Astrocyte of the cerebellum (primary cell): ENCODE measurements at regions not wholly inside any gene's neighbourhood (a gene's known extent, or its start where the extent isn't known, plus 50 kb on each side); places are given as distances from the start of the nearest gene placed in this dataset.

ENCODE experiments used
- DNase-seq: peaks from one replicate; pipeline ENCODE4 v3.0.0-alpha.2; 2011; ENCODE audit warnings: low read depth
- H3K4me3 ChIP-seq: 2 replicates; pipeline ENCODE4 v1.5.1; 2011; ENCODE audit warnings: mild to moderate bottlenecking, low read depth, low read length, moderate library complexity
- in situ Hi-C: cut with HindIII; loops from 2 replicates; pipeline ENCODE4 v1.10.0; 2017; ENCODE audit warnings: low sequenced_read_pairs
- TF ChIP-seq, protein P1 (sequence below): IDR thresholded peaks from 2 replicates; pipeline ENCODE4 v1.5.1; 2012; ENCODE audit warnings: low read length, low read depth, moderate library complexity, mild to moderate bottlenecking; ENCODE audit errors: missing control alignments

DNA sequence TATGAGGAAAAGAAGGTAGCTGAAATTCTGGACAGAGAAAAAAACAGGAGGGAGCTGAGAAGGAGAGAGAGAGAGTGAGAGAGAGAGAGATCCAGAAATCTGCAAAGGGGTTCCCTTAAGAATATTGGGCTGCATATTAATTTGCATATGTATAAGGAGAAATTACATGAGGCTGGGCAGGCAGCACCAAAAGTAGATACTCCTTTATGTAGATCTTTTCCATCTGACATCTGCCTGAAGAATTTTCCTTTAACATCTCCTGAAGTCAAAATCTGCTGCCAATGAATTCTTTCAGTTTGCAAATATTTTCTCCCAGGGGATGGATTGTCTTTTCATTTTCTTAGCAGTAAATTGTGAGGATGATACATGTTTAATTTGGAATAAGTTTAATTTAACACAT is 1365.3 kb downstream of the GATA3 start:
- in situ Hi-C loops, result no loop called here
- no peak overlapping the region for H3K4me3 ChIP-seq
- TF ChIP-seq, protein P1, sequence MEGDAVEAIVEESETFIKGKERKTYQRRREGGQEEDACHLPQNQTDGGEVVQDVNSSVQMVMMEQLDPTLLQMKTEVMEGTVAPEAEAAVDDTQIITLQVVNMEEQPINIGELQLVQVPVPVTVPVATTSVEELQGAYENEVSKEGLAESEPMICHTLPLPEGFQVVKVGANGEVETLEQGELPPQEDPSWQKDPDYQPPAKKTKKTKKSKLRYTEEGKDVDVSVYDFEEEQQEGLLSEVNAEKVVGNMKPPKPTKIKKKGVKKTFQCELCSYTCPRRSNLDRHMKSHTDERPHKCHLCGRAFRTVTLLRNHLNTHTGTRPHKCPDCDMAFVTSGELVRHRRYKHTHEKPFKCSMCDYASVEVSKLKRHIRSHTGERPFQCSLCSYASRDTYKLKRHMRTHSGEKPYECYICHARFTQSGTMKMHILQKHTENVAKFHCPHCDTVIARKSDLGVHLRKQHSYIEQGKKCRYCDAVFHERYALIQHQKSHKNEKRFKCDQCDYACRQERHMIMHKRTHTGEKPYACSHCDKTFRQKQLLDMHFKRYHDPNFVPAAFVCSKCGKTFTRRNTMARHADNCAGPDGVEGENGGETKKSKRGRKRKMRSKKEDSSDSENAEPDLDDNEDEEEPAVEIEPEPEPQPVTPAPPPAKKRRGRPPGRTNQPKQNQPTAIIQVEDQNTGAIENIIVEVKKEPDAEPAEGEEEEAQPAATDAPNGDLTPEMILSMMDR, result no peak
- no peak for DNase-seq

DNA sequence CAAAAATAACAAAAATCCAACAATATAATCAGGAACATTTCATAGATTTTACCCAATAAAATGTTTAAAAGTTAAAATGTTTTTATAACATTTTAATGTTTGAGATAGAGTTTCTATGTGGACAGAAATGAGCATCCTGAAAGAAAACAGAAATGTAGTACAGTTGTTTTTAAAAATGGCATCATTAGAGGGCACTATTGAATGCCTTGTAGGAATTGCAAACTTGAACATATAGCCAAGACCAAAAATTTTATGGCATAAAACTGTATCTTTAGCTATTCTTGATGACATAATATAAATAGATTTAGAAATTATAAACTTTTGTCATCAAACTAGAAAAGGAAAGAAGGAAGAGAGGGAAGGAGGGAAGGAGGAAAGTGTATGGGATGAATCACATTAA is 1372.7 kb downstream of the GATA3 start:
- in situ Hi-C loops, result no loop called here
- H3K4me3 ChIP-seq, result no peak overlapping the region
- TF ChIP-seq, protein P1, result no peak
- no peak for DNase-seq

DNA sequence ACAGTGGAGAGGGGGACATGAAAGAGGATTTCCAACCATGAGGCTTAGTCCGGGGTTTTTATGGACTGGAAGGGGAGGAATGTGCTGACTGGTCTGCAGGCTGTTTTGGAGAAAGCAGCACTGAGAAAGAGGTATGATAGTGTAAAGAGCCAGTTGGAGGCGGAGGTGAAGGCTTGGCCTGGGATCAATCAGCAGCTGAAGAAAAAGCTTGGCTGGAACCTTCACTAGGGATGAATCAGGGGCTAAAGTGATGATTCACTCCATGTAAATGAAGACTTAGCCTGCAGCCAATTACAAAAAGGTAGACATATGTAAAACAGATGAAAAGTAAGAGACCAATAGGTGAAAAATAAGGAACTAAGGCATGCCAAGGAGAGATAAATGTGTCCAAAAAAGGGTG is 1382.6 kb downstream of the GATA3 start:
- peak; percentile 20 for DNase-seq
- H3K4me3 ChIP-seq, result no peak overlapping the region
- TF ChIP-seq, protein P1, result no peak
- in situ Hi-C loops, result no loop called here

DNA sequence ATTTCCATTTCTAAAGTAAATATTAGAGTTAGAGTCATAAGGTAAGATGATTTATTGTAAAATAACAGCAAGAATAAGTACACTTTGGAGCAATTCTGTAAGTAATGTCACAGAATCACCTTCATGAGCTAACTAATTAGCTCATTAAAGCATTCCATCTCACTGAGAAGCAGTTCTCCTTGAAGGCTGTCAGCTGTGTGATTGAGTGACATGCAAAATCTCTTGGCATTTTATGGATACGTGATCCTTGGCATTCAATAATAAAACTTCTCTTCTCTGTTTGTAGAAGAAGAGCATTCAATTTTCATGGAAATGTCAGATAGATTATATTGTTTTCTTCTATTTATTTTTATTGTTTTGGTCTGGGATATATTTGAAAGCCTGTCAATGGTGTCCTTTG is 1389.3 kb downstream of the GATA3 start:
- no peak for DNase-seq
- in situ Hi-C loops, result no loop called here

DNA sequence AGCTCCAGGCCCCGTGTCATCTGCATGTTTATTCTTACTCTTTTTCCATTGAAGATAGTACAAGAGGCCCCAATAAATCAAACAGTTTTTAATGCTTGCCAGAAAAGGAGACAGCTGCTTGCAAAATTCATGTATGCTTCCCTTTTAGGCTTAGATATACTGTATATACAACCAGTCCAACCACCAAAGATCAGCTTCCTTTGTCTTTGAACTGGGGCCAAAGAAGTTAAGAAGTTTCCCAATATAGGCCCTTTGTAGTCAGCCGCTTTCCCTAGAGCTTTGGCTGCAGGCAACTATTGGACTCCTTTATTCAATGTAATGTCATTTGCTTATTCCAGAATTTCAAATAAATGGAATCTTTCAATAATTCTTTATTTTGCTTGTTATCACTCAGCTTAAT is 1395.0 kb downstream of the GATA3 start:
- in situ Hi-C loops, result no loop called here
- DNase-seq, result no peak
- TF ChIP-seq, protein P1, result no peak
- H3K4me3 ChIP-seq, result no peak overlapping the region

More for the DNA sequence above, 1389.3 kb downstream of the GATA3 start:
- TF ChIP-seq, protein P1, result no peak
- no peak overlapping the region for H3K4me3 ChIP-seq

DNA sequence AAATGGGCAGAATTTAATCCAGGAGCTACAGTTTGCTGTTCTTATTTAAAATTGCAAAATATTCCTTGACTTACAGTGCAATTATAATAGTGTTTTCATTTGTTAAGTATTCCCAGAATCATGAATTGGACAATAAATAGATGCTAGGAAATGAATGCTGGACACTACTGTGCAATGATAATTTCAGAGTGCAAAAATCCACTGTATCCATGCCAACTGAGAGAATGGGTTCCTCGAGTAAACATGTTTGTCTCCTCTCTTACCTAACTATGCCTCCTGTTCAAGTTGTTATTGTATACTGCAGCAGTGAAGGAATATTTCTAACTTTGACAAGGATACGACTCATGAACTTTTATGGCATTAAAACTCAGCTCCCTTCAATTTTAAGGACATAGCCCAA is 1396.3 kb downstream of the GATA3 start:
- no peak for DNase-seq
- no peak overlapping the region for H3K4me3 ChIP-seq
- in situ Hi-C loops, result no loop called here
- TF ChIP-seq, protein P1, result no peak

DNA sequence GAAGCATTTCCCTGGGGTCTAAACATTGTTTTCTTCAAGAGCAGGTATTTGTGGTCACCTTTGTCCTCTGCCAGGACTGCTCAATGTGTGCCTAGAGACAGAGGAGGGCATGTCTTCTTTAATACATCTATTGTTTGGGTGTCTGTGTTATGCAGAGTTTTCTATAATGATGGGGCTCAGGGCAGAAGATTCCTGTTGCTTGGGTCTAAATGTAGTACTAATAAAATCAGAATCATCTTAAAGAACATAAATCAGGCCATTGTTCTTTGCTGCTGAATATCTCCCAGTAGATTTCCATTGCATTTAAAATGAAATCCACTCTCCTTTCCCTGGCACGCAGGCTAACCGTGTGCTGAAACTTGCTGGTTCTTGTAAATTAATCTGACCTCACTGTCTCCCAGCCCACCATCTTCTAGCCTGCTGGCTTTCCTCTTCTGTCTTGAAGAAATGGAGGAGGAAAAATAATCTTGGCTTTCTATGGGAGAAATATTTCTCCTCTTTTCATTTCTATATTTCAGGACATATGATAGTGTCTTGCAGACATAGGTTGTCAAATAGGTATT is 1396.8 kb downstream of the GATA3 start:
- TF ChIP-seq, protein P1, result no peak
- DNase-seq, result no peak
- H3K4me3 ChIP-seq, result no peak overlapping the region
- in situ Hi-C loops, result no loop called here
